OCI-LY3 (cell line): ENCODE measurements at regions not wholly inside any gene's neighbourhood (a gene's known extent, or its start where the extent isn't known, plus 50 kb on each side); places are given as distances from the start of the nearest gene placed in this dataset.
"Not testable (repeated sequence)": the region's sequence is repeated elsewhere in the genome, so short reads cannot be mapped to it uniquely, and the experiment has no call there.

ENCODE experiments used
- CTCF ChIP-seq: fragments of 200-600, 300-600 bp; sonication (generic); IDR thresholded peaks from 2 replicates; pipeline ENCODE4 v1.5.1; 2014; ENCODE audit warnings: antibody characterized with exemption, low read length, low read depth
- EZH2phosphoT487 ChIP-seq: fragments of 200-600 bp; shearing (Covaris generic); IDR thresholded peaks from 2 replicates; pipeline ENCODE4 v1.6.1; 2018; ENCODE audit warnings: antibody characterized with exemption, mixed run types, low read depth

DNA sequence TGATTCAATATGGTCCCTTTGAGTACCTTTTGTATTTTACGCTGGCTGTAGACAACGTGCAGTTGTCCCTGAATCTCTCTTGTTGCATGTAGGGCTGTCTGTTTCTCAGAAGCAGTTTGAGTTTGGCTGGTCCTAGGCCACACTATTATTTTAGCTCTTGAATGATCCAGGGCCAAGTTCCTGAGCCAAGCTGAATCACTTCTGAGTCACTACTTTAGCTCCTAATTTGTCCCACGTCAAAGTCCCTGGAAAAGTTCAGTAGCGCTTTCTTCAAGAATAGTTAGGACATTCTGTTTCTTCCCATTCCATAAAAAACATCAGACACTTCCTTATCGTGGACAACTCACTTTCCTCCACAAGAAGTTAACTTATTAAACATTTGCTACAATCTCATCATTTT lies 168.2 kb downstream of the RBMY1A1 start:
- TF ChIP-seq CTCF, EZH2phosphoT487: not testable (repeated sequence)
